Adrenal gland (tissue), 9 donors: ENCODE measurements at regions not wholly inside any gene's neighbourhood (a gene's known extent, or its start where the extent isn't known, plus 50 kb on each side); places are given as distances from the start of the nearest gene placed in this dataset.

Experiments used
- DNase-seq, 7 donors: peaks; one replicate each; pipeline ENCODE4 v3.0.0-alpha.2; 2019 to 2020
- H3K27ac ChIP-seq, 5 donors: fragments of 200-600 bp; sonication (generic) in 4 of 5; 1 replicate in 3 of 5; 2 replicates in 2 of 5; pipeline versions ENCODE4 v1.5.1 to v1.8.0; 2016 to 2020; ENCODE audit warnings: mild to moderate bottlenecking in 1 of 5
- H3K27me3 ChIP-seq: fragments of 200-600 bp; 2 replicates; pipeline ENCODE4 v1.8.0; 2021
- H3K36me3 ChIP-seq, 2 donors: fragments of 200-600 bp; replicated peaks in 1 of 2; 1 replicate in 1 of 2; 2 replicates in 1 of 2; pipeline versions ENCODE4 v1.5.1 to v1.8.0; 2018 to 2022
- H3K4me1 ChIP-seq, 2 donors: fragments of 200-600 bp; replicated peaks in 1 of 2; 1 replicate in 1 of 2; 2 replicates in 1 of 2; pipeline versions ENCODE4 v1.5.1 to v1.8.0; 2018 to 2021
- H3K4me3 ChIP-seq, 4 donors: fragments of 200-600 bp; sonication (generic) in 3 of 4; one replicate each; pipeline ENCODE4 v1.5.1; 2016 to 2018
- H3K9me3 ChIP-seq, 3 donors: fragments of 200-600 bp; sonication (generic) in 1 of 3; replicated peaks in 1 of 3; 1 replicate in 2 of 3; 2 replicates in 1 of 3; pipeline versions ENCODE4 v1.5.1 to v1.8.0; 2016 to 2021
- POLR2A ChIP-seq, 2 donors: fragments of 450-650 bp; IDR thresholded peaks; one replicate each; pipeline ENCODE4 v1.6.1; 2017; ENCODE audit warnings: antibody characterized with exemption in 2 of 2, mild to moderate bottlenecking in 2 of 2, moderate library complexity in 1 of 2
- WGBS, 4 donors: extraction: QIAGEN DNeasy Blood & Tissue Kit in 2 of 4; methylation state at CpG; one replicate each; pipeline versions ENCODE4 v1.1.5 to v1.1.7; 2013 to 2017; 5-methylcytosine and 5-hydroxymethylcytosine counted together
- intact Hi-C, 2 donors: fragments of 100-400 bp; cut with DNase I; formaldehyde crosslinking; loops; one replicate each; pipeline versions ENCODE4 v1.14.1 to v1.15.0; 2022 to 2023
- TF ChIP-seq, protein P1 (sequence below), 6 experiments: fragments of 450-650 bp in 4 of 6; fragments of 200-600 bp in 2 of 6; sonication (generic) in 1 of 6; IDR thresholded peaks; 1 replicate in 5 of 6; 2 replicates in 1 of 6; pipeline versions ENCODE4 v1.5.1 to v1.8.0; 2016 to 2021; ENCODE audit warnings: antibody characterized with exemption in 6 of 6, mild to moderate bottlenecking in 2 of 6, moderate library complexity in 1 of 6
- donor health status: healthy with polysubstance abuse.
- donor health status: Bipolar disorder and iron deficiency.
- donor health status: DM: yes; HTN: yes; CAD: no.
- donor health status: DM: no; HTN: no; CAD: no.
- donor health status: DM: no; HTN: no; CAD: no.

- no peaks in the 10 kb centered on the region for H3K9me3 ChIP-seq
- intact Hi-C loops: no loop called here
- H3K4me3 ChIP-seq: no peak overlapping the region
- no peak overlapping the region for H3K27ac ChIP-seq
- TF ChIP-seq, protein P1, sequence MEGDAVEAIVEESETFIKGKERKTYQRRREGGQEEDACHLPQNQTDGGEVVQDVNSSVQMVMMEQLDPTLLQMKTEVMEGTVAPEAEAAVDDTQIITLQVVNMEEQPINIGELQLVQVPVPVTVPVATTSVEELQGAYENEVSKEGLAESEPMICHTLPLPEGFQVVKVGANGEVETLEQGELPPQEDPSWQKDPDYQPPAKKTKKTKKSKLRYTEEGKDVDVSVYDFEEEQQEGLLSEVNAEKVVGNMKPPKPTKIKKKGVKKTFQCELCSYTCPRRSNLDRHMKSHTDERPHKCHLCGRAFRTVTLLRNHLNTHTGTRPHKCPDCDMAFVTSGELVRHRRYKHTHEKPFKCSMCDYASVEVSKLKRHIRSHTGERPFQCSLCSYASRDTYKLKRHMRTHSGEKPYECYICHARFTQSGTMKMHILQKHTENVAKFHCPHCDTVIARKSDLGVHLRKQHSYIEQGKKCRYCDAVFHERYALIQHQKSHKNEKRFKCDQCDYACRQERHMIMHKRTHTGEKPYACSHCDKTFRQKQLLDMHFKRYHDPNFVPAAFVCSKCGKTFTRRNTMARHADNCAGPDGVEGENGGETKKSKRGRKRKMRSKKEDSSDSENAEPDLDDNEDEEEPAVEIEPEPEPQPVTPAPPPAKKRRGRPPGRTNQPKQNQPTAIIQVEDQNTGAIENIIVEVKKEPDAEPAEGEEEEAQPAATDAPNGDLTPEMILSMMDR (IDR thresholded peaks at IDR 0.05): no peak
- no peak for TF ChIP-seq POLR2A (IDR thresholded peaks at IDR 0.05)
- H3K27me3 ChIP-seq: no peaks in the 10 kb centered on the region
- H3K4me1 ChIP-seq: no peaks in the 10 kb centered on the region
- H3K36me3 ChIP-seq: no peaks in the 10 kb centered on the region
- 77 to 88% (median 81%) methylated on average over 1 of the region's 1 CpG for WGBS, 4 donors
- DNase-seq: no peak
Observed at GRCh38 chr7:16365177-16365576, 56.2 kb downstream of the CRPPA start.

DNA sequence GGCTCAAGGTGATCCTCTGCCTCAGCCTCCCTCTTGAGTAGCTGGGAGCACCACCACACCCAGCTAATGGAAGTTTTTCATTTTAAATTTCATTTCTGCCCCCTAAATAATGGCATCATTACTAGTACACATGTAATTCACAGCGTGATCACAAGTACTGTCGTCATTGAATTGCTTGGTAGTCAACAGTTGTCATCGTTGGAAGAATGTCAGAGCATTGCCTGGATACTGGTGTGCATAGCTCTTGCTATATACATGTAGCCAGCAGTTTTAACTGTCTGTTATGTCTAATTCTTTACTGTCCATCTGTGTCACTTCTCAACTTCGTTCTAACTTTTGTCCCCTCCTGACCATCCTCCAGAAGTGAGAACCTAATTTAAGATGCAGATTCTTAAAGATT, 62.1 kb downstream of the CRPPA start:
- Histone ChIP-seq H3K4me3 (no peak overlapping the region), H3K9me3 (no peaks in the 10 kb centered on the region), H3K4me1 (no peaks in the 10 kb centered on the region), H3K27ac (no peak overlapping the region), H3K27me3 (no peaks in the 10 kb centered on the region), H3K36me3 (no peaks in the 10 kb centered on the region)
- intact Hi-C loops: no loop called here
- DNase-seq: no peak
- TF ChIP-seq, protein P1 (IDR thresholded peaks at IDR 0.05): no peak
- TF ChIP-seq POLR2A (IDR thresholded peaks at IDR 0.05): no peak
- WGBS, 4 donors: 67 to 74% (median 72%) methylated on average over 4 of the region's 4 CpGs

DNA sequence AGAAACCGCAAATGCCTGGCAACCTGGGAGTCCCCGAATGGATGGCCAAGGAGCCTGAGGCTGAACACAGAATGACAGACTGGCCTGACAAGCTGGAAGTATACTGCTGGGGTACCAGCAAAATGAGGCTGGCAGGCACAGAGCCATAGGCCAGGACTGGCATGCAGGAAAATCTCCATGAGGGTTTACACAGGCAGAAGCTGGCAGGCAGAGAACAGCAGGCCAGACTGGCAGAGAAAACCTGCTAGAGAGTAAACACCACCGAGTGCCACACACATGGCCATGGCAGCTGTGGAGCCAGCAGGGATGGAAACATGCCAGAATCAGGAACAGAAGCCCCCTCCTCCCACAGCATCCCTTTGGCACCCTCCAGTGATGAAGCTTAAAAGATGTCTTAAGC, 63.4 kb downstream of the CRPPA start:
- TF ChIP-seq, protein P1 (IDR thresholded peaks at IDR 0.05): no peak
- no peak for TF ChIP-seq POLR2A (IDR thresholded peaks at IDR 0.05)
- Histone ChIP-seq H3K4me1 (no peaks in the 10 kb centered on the region), H3K27ac (no peak overlapping the region), H3K4me3 (no peak overlapping the region), H3K36me3 (no peaks in the 10 kb centered on the region), H3K27me3 (no peaks in the 10 kb centered on the region), H3K9me3 (no peaks in the 10 kb centered on the region)
- DNase-seq: no peak
- WGBS, 4 donors: 79 to 90% (median 84%) methylated on average over 2 to 3 of the region's 3 CpGs
- intact Hi-C loops: no loop called here

DNA sequence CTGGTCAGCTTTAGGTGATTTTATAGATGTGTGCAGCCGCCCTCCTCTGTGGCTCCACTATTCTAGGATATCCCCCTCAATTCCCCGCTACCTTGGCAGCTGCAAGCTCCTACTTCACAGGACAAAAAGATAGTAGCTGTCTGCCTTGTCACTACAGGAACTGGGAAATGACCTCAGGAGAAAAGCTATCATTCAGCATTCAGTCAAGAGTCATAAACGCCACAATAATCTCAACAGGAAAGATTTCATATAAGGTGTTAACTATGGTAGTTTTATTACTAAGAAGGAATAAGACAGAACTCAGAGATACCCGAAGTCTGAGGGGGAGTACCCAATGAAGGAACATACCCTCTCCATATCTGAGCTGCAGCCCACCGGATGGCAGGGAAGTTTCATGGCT, 63.9 kb downstream of the CRPPA start:
- no peak overlapping the region for H3K4me3 ChIP-seq
- 86 to 88% (median 87%) methylated on average over 5 of the region's 5 CpGs for WGBS, 4 donors

More for the DNA sequence above, 63.9 kb downstream of the CRPPA start:
- DNase-seq: no peak
- Histone ChIP-seq H3K4me1 (no peaks in the 10 kb centered on the region), H3K9me3 (no peaks in the 10 kb centered on the region), H3K27me3 (no peaks in the 10 kb centered on the region), H3K27ac (no peak overlapping the region), H3K36me3 (no peaks in the 10 kb centered on the region)
- intact Hi-C loops: no loop called here
- TF ChIP-seq POLR2A (IDR thresholded peaks at IDR 0.05): no peak
- TF ChIP-seq, protein P1 (IDR thresholded peaks at IDR 0.05): no peak
